GM13976 (cell line): ENCODE measurements at regions not wholly inside any gene's neighbourhood (a gene's known extent, or its start where the extent isn't known, plus 50 kb on each side); places are given as distances from the start of the nearest gene placed in this dataset.

Experiments
- DNase-seq: peaks from one replicate; pipeline ENCODE4 v3.0.0; 2012; ENCODE audit warnings: low spot score
- in situ Hi-C: fragments of 300-500 bp; cut with MboI; formaldehyde crosslinking; loops from one replicate; pipeline ENCODE4 v1.12.0; 2022; ENCODE audit warnings: low sequenced_read_pairs, mixed read lengths, inconsistent platforms; ENCODE audit not compliant: unreplicated experiment
- TF ChIP-seq, protein P1 (sequence below): IDR thresholded peaks from 2 replicates; pipeline ENCODE4 v1.5.1; 2012; ENCODE audit warnings: borderline replicate concordance, mild to moderate bottlenecking; ENCODE audit not compliant: insufficient read depth; ENCODE audit errors: extremely low read depth, missing control alignments, control extremely low read depth

DNA sequence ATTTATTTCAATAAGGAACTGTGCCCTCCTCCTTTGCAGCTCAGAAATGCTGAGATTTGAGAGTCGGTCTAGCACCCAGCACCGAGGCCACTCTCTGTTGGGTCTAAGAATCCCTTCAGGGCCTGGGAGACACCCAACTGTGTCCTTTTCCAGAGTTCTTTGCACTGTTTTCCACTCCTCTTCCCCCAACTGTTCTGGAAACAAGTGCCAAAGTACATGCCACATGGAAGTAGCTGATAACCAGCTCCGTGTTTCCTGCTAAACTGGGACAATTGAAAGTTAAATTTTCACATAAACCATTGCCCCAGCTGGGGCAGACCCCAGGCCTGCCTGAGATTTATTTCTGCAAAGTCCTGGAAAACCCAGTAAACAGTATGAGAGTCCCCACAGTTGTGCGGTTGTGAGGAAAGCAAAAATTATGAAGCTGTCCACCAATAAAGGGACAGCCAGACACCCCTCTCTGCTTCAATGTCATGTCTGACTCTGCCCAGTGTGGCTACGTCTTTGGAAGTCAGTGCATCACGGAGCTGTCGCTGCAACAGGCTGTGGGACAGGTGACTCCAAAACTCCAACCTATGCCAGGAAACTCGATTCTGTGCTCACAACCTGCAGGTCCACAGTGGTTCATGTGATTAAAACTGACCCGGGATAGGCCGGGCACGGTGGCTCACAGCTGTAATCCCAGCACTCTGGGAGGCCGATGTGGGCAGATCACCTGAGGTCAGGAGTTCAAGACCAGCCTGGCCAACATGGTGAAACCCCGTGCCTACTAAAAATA, 178.0 kb upstream of the AFDN start:
- TF ChIP-seq, protein P1, sequence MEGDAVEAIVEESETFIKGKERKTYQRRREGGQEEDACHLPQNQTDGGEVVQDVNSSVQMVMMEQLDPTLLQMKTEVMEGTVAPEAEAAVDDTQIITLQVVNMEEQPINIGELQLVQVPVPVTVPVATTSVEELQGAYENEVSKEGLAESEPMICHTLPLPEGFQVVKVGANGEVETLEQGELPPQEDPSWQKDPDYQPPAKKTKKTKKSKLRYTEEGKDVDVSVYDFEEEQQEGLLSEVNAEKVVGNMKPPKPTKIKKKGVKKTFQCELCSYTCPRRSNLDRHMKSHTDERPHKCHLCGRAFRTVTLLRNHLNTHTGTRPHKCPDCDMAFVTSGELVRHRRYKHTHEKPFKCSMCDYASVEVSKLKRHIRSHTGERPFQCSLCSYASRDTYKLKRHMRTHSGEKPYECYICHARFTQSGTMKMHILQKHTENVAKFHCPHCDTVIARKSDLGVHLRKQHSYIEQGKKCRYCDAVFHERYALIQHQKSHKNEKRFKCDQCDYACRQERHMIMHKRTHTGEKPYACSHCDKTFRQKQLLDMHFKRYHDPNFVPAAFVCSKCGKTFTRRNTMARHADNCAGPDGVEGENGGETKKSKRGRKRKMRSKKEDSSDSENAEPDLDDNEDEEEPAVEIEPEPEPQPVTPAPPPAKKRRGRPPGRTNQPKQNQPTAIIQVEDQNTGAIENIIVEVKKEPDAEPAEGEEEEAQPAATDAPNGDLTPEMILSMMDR = no peak
- DNase-seq = no peak
- in situ Hi-C loops = no loop called here

DNA sequence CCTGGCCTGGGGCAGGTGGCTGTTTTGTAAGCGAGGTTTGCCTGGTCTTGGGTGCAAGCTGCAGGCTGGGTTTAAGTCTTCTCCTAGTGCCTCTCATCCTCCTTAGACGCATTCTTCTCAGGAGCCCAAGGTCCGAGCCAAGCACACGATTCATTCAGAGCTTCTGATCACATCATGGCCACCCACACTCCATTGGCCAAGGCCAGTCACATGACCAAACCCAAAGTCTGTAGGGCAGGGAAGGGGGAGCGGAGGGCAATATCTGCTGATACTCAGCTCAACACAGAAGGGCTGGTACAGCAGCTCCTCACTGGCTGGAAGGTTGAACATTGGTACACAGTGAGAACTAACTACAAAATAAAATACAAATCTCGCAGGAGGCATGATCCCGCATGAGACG, 177.2 kb upstream of the AFDN start:
- in situ Hi-C loops = no loop called here
- no peak for DNase-seq
- TF ChIP-seq, protein P1 = no peak

DNA sequence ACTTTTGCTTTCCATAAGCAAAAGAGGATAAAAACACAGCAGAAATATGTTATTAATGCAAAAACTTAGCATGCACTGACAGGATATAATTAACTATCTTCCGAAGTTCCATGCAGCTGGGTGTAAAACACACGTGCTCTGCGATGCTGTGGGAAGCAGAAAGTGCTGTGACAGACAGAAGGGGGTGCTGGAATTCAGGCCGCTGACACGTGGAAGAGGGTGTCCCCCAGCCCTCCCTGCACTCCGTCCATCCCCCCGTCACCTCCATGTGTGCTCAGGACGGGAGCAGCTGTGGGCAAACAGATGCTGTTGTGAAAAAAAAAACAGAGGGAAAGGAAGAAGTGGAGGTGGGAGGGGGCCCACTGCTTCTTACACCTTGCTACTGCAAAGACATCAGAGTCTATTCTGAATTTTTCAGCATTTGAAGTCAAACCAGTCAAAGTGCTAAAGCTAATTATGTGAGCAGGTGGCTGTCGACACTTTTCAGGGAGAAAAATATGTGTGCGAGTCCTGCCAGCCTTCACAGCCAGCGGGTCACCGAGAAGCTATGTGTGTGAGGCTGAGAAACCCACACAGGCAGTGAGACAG, 175.9 kb upstream of the AFDN start:
- TF ChIP-seq, protein P1 = no peak
- in situ Hi-C loops = no loop called here
- DNase-seq = no peak

DNA sequence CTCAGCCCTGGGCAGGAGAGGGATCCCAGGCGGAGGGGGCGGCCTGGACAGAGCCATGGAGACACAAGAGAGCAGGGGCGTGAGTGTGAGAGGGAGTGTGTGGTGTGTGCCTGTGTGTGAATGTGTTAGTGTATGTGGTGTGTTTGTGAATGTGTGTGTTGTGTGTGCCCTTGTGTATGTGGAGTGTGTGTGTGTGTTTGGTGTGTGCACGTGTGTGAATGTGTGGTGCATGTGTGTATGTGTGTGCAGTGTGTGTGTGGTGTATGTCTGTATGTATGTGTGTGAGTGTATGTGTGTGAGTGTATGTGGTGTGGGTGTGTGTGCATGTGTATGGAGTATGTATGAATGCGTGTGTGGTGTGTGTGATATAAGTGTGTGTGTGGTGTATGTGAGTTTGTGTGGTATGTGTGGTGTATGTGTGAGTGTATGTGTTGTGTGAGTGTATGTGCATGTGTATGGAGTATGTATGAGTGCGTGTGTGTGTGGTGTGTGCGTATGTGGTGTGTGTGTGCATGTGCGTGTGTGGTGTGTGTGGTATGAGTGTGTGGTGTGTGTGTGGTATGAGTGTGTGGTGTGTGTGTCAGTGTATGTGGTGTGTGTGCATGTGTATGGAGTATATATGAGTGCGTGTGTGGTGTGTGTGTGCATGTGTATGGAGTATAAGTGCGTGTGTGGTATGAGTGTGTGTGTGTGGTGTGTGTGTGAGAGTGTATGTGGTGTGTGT, 175.2 kb upstream of the AFDN start:
- in situ Hi-C loops = no loop called here
- TF ChIP-seq, protein P1 = no peak
- DNase-seq = no peak

DNA sequence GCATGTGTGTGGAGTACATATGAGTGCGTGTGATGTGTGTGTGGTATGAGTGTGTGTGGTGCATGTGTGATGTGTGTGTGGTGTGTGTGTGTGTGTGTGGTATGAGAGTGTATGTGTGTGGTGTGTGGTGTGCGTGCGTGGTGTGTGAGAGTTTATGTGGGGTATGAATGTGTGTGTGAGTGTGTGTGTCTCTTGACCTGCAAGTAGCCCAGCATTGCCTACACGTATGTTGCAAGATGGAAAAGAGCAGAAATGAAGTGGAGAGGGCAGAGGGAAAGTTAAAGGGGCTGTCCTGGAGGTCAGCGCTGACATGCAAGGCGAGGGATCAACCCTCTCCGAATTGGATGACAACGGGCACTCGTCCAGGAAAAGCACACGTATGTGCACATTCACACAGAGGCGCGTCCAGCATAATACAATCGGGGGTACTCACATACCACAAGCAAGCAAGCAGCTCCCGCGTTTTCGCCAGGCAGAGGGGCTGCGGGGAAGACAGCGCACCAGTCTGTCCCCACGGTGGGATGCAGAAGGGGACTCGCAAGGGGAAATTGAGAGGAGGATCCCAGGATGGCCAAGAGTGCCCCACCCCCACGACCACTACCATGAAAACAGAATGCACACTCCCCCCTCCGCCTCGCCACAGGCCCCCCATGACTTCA, 174.5 kb upstream of the AFDN start:
- no peak for DNase-seq
- in situ Hi-C loops = no loop called here
- TF ChIP-seq, protein P1 = no peak

DNA sequence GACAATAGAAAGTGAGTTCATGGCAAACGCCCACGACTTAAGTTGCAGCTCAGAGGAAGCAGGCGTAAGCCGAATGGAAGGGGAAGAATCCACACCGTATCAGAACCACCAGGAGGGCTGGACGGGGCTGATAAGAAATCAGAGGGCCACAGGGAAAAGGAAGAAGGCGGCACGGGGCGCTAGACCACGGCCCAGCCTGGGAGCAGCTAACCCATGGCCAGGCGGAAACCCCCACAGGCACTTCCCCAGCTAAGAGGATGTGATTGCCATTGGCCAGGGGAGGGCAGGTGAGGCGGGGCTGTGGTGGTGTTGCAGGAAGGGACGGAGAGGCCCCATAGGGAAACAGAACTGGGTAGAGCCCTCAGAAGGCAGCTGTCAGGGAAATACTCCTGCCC, 174.0 kb upstream of the AFDN start:
- DNase-seq = no peak
- TF ChIP-seq, protein P1 = no peak
- in situ Hi-C loops = no loop called here
